ENCODE measurements at regions not wholly inside any gene's neighbourhood (a gene's known extent, or its start where the extent isn't known, plus 50 kb on each side); places are given as distances from the start of the nearest gene placed in this dataset.

GRCh38 chr6:165827190-165827518 is 164.1 kb upstream of the PDE10A start:
- no peak for TF ChIP-seq CTCF (IDR thresholded peaks at IDR 0.05)
- no peak for TF ChIP-seq POLR2A (IDR thresholded peaks at IDR 0.05)
